ENCODE measurements at regions not wholly inside any gene's neighbourhood (a gene's known extent, or its start where the extent isn't known, plus 50 kb on each side); places are given as distances from the start of the nearest gene placed in this dataset.

GRCh38 chr2:163324677-163325076 is 411.1 kb downstream of the FIGN start:
- Mint-ChIP-seq H3K36me3 (ENCODE audit: low read depth) (no peaks in the 10 kb centered on the region), H3K27ac (no peak overlapping the region), H3K27me3 (ENCODE audit: low read depth) (no peaks in the 10 kb centered on the region), H3K9me3 (no peaks in the 10 kb centered on the region), H3K4me1 (no peaks in the 10 kb centered on the region), H3K4me3 (no peak overlapping the region)
- TF ChIP-seq CTCF (IDR thresholded peaks at IDR 0.05; ENCODE audit: unreplicated experiment in 3 of 3) = no peak

- Mint-ChIP-seq H3K9me3 (peaks cover 2% of the 10 kb centered on the region), H3K4me3 (no peak overlapping the region), H3K27ac (no peak overlapping the region), H3K27me3 (ENCODE audit: low read depth) (no peaks in the 10 kb centered on the region), H3K36me3 (ENCODE audit: low read depth) (no peaks in the 10 kb centered on the region), H3K4me1 (no peaks in the 10 kb centered on the region)
- no peak for TF ChIP-seq CTCF (IDR thresholded peaks at IDR 0.05; ENCODE audit: unreplicated experiment in 3 of 3)
Measured at GRCh38 chr2:163319006-163319405, 416.8 kb downstream of the FIGN start.

GRCh38 chr2:163314712-163315111 is 421.1 kb downstream of the FIGN start:
- H3K4me3 Mint-ChIP-seq = no peak overlapping the region
- no peak overlapping the region for H3K27ac Mint-ChIP-seq
- no peak for TF ChIP-seq CTCF (IDR thresholded peaks at IDR 0.05; ENCODE audit: unreplicated experiment in 3 of 3)
- H3K36me3 Mint-ChIP-seq (ENCODE audit: low read depth) = no peaks in the 10 kb centered on the region
- peaks cover 2% of the 10 kb centered on the region for H3K9me3 Mint-ChIP-seq
- H3K27me3 Mint-ChIP-seq (ENCODE audit: low read depth) = no peaks in the 10 kb centered on the region
- H3K4me1 Mint-ChIP-seq = peaks cover 10% of the 10 kb centered on the region

- Mint-ChIP-seq H3K27ac (peak overlapping the region in 2 of 3 experiments; percentile 8 to 18), H3K4me3 (no peak overlapping the region), H3K36me3 (ENCODE audit: low read depth) (no peaks in the 10 kb centered on the region), H3K9me3 (peaks cover 5% of the 10 kb centered on the region), H3K4me1 (peaks cover 10% of the 10 kb centered on the region), H3K27me3 (ENCODE audit: low read depth) (no peaks in the 10 kb centered on the region)
- no peak for TF ChIP-seq CTCF (IDR thresholded peaks at IDR 0.05; ENCODE audit: unreplicated experiment in 3 of 3)
Measured at GRCh38 chr2:163312713-163313112, 423.1 kb downstream of the FIGN start.

GRCh38 chr2:163306647-163307046 is 429.2 kb downstream of the FIGN start:
- H3K4me3 Mint-ChIP-seq = no peak overlapping the region
- peaks cover 9% of the 10 kb centered on the region for H3K9me3 Mint-ChIP-seq
- H3K4me1 Mint-ChIP-seq = no peaks in the 10 kb centered on the region
- no peaks in the 10 kb centered on the region for H3K27me3 Mint-ChIP-seq (ENCODE audit: low read depth)
- H3K27ac Mint-ChIP-seq = no peak overlapping the region
- no peaks in the 10 kb centered on the region for H3K36me3 Mint-ChIP-seq (ENCODE audit: low read depth)
- TF ChIP-seq CTCF (IDR thresholded peaks at IDR 0.05; ENCODE audit: unreplicated experiment in 3 of 3) = no peak

- H3K36me3 Mint-ChIP-seq (ENCODE audit: low read depth) = no peaks in the 10 kb centered on the region
- no peak overlapping the region for H3K27ac Mint-ChIP-seq
- no peaks in the 10 kb centered on the region for H3K27me3 Mint-ChIP-seq (ENCODE audit: low read depth)
- TF ChIP-seq CTCF (IDR thresholded peaks at IDR 0.05; ENCODE audit: unreplicated experiment in 3 of 3) = no peak
- no peak overlapping the region for H3K4me3 Mint-ChIP-seq
- no peaks in the 10 kb centered on the region for H3K4me1 Mint-ChIP-seq
- peaks cover 7% of the 10 kb centered on the region for H3K9me3 Mint-ChIP-seq
Measured at GRCh38 chr2:163302141-163302540, 433.7 kb downstream of the FIGN start.

Measured in nephron (organoid).